ENCODE measurements at regions not wholly inside any gene's neighbourhood (a gene's known extent, or its start where the extent isn't known, plus 50 kb on each side); places are given as distances from the start of the nearest gene placed in this dataset.
"Not testable (repeated sequence)": the region's sequence is repeated elsewhere in the genome, so short reads cannot be mapped to it uniquely, and the experiment has no call there.

GRCh38 chr10:32208005-32208404 is 139.0 kb downstream of the EPC1 start:
- not testable (repeated sequence) for TF ChIP-seq POLR2A (IDR thresholded peaks at IDR 0.05; ENCODE audit: low read depth, low read length); POLR2AphosphoS5 (IDR thresholded peaks at IDR 0.05; ENCODE audit: low read depth, low read length); TAF1 (IDR thresholded peaks at IDR 0.05; ENCODE audit: borderline replicate concordance, low read depth, low read length)
